ENCODE measurements at regions not wholly inside any gene's neighbourhood (a gene's known extent, or its start where the extent isn't known, plus 50 kb on each side); places are given as distances from the start of the nearest gene placed in this dataset.

DNA sequence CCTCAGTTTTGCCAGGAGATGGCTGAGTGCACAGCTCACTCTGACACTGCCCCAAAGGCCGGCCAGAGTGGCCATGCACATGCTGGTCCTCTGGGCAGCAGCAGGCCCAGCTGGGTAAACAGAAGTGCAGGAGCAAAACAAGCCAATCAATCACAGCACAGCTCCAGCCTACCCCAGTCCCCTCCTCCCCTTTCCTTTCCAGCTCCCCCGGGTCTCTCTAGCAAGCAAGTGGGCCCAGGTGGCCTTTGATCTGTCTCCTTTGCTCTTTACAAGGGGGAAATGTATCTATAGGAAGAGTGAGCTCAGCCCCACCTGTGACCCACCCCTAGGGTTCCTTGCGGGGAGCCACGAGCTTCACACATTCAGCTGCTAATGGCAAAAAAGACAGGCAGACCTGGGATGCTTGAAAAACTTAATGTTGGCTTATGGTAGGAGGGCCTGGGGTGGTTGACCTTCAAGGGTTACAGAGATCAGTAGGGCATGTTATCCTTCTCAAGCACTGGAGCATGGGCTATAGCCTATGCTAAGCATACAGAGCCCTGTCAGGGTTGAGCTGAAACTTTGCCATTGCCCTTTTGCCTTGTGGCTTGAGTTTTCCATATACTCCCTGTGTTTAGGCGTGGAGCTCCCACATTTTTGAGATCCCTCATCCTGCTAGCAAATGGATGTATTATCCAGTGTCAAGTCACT, 57.8 kb upstream of the PLAC1 start:
- TF ChIP-seq, protein P1, sequence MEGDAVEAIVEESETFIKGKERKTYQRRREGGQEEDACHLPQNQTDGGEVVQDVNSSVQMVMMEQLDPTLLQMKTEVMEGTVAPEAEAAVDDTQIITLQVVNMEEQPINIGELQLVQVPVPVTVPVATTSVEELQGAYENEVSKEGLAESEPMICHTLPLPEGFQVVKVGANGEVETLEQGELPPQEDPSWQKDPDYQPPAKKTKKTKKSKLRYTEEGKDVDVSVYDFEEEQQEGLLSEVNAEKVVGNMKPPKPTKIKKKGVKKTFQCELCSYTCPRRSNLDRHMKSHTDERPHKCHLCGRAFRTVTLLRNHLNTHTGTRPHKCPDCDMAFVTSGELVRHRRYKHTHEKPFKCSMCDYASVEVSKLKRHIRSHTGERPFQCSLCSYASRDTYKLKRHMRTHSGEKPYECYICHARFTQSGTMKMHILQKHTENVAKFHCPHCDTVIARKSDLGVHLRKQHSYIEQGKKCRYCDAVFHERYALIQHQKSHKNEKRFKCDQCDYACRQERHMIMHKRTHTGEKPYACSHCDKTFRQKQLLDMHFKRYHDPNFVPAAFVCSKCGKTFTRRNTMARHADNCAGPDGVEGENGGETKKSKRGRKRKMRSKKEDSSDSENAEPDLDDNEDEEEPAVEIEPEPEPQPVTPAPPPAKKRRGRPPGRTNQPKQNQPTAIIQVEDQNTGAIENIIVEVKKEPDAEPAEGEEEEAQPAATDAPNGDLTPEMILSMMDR (IDR thresholded peaks at IDR 0.05; ENCODE audit: borderline replicate concordance, extremely low read depth, low read length, poor library complexity, severe bottlenecking) = no peak
- no peak for TF ChIP-seq EZH2 (IDR thresholded peaks at IDR 0.05; ENCODE audit: borderline replicate concordance, low read depth, low read length, severe bottlenecking)
